ENCODE measurements at regions not wholly inside any gene's neighbourhood (a gene's known extent, or its start where the extent isn't known, plus 50 kb on each side); places are given as distances from the start of the nearest gene placed in this dataset.

GRCh38 chr1:67941746-67942145, 108.5 kb upstream of the GNG12 start:
- TF ChIP-seq CTCF (IDR thresholded peaks at IDR 0.05): no peak
- no peak overlapping the region for H3K27ac Mint-ChIP-seq
- H3K4me3 Mint-ChIP-seq: no peak overlapping the region
- peaks cover 2% of the 10 kb centered on the region; the same call in 1 of the 2 replicates for H3K27me3 Mint-ChIP-seq (ENCODE audit: insufficient read depth)
- no peaks in the 10 kb centered on the region for H3K9me3 Mint-ChIP-seq
- no peaks in the 10 kb centered on the region for H3K36me3 Mint-ChIP-seq (ENCODE audit: low read depth)
- H3K4me1 Mint-ChIP-seq (ENCODE audit: low read depth): peaks cover 11% of the 10 kb centered on the region
- DNase-seq: no peak

GRCh38 chr1:67941155-67941554, 107.9 kb upstream of the GNG12 start:
- TF ChIP-seq CTCF (IDR thresholded peaks at IDR 0.05): no peak
- Mint-ChIP-seq H3K4me1 (ENCODE audit: low read depth) (peaks cover 11% of the 10 kb centered on the region), H3K27me3 (ENCODE audit: insufficient read depth) (peaks cover 2% of the 10 kb centered on the region; the same call in 1 of the 2 replicates), H3K27ac (no peak overlapping the region), H3K36me3 (ENCODE audit: low read depth) (no peaks in the 10 kb centered on the region), H3K9me3 (no peaks in the 10 kb centered on the region), H3K4me3 (no peak overlapping the region)
- no peak for DNase-seq

GRCh38 chr1:67939942-67940341, 106.7 kb upstream of the GNG12 start:
- no peak for TF ChIP-seq CTCF (IDR thresholded peaks at IDR 0.05)
- Mint-ChIP-seq H3K27me3 (ENCODE audit: insufficient read depth) (peaks cover 2% of the 10 kb centered on the region; the same call in 1 of the 2 replicates), H3K9me3 (no peaks in the 10 kb centered on the region), H3K36me3 (ENCODE audit: low read depth) (no peaks in the 10 kb centered on the region), H3K4me3 (no peak overlapping the region), H3K4me1 (ENCODE audit: low read depth) (peaks cover 11% of the 10 kb centered on the region), H3K27ac (no peak overlapping the region)
- DNase-seq: no peak

GRCh38 chr1:67939186-67939743, 106.0 kb upstream of the GNG12 start:
- no peak overlapping the region for H3K27ac Mint-ChIP-seq
- no peaks in the 10 kb centered on the region for H3K36me3 Mint-ChIP-seq (ENCODE audit: low read depth)
- H3K4me1 Mint-ChIP-seq (ENCODE audit: low read depth): peaks cover 11% of the 10 kb centered on the region
- no peak for DNase-seq
- TF ChIP-seq CTCF (IDR thresholded peaks at IDR 0.05): no peak
- peaks cover 2% of the 10 kb centered on the region; the same call in 1 of the 2 replicates for H3K27me3 Mint-ChIP-seq (ENCODE audit: insufficient read depth)
- H3K9me3 Mint-ChIP-seq: no peaks in the 10 kb centered on the region
- no peak overlapping the region for H3K4me3 Mint-ChIP-seq

- Mint-ChIP-seq H3K36me3 (ENCODE audit: low read depth) (no peaks in the 10 kb centered on the region), H3K9me3 (no peaks in the 10 kb centered on the region), H3K27me3 (ENCODE audit: insufficient read depth) (peaks cover 2% of the 10 kb centered on the region; the same call in 1 of the 2 replicates), H3K4me1 (ENCODE audit: low read depth) (peaks cover 11% of the 10 kb centered on the region), H3K27ac (no peak overlapping the region), H3K4me3 (no peak overlapping the region)
- DNase-seq: no peak
- TF ChIP-seq CTCF (IDR thresholded peaks at IDR 0.05): no peak
Observed at GRCh38 chr1:67937651-67938050, 104.4 kb upstream of the GNG12 start.
